Spinal cord (tissue), 9 donors: ENCODE measurements at regions not wholly inside any gene's neighbourhood (a gene's known extent, or its start where the extent isn't known, plus 50 kb on each side); places are given as distances from the start of the nearest gene placed in this dataset.

ENCODE experiments used
- DNase-seq, 6 donors: peaks; one replicate each; pipeline versions ENCODE4 v3.0.0 to v3.0.0-alpha.2; 2013 to 2015; ENCODE audit warnings: low spot score in 6 of 6, low read depth in 4 of 6
- H3K27ac ChIP-seq: one replicate; pipeline ENCODE4 v1.5.1; 2013; ENCODE audit warnings: low read depth, low read length, control low read depth
- H3K27me3 ChIP-seq: one replicate; pipeline ENCODE4 v1.6.1; 2013; ENCODE audit warnings: low read length; ENCODE audit not compliant: control insufficient read depth, insufficient read depth
- H3K36me3 ChIP-seq: one replicate; pipeline ENCODE4 v1.6.1; 2013; ENCODE audit warnings: low read length; ENCODE audit not compliant: control insufficient read depth, insufficient read depth
- H3K4me1 ChIP-seq: one replicate; pipeline ENCODE4 v1.6.1; 2013; ENCODE audit warnings: low read length; ENCODE audit not compliant: control insufficient read depth, insufficient read depth
- H3K4me3 ChIP-seq: one replicate; pipeline ENCODE4 v1.5.1; 2013; ENCODE audit warnings: low read depth, low read length, control low read depth
- H3K9me3 ChIP-seq: one replicate; pipeline ENCODE4 v1.6.1; 2013; ENCODE audit warnings: low read length; ENCODE audit not compliant: control insufficient read depth, insufficient read depth
- whole genome bisulfite sequencing: methylation state at CpG from one replicate; pipeline ENCODE4 v1.1.5; 2013; ENCODE audit warnings: missing lambda C conversion rate; ENCODE audit not compliant: insufficient coverage; 5-methylcytosine and 5-hydroxymethylcytosine counted together
- donor health status: healthy.

- DNase-seq, result peak in 1 of 6 donors; percentile 18
- Histone ChIP-seq H3K36me3 (no peaks in the 10 kb centered on the region), H3K9me3 (no peaks in the 10 kb centered on the region), H3K27me3 (no peaks in the 10 kb centered on the region), H3K27ac (no peak overlapping the region), H3K4me1 (no peaks in the 10 kb centered on the region), H3K4me3 (no peak overlapping the region)
- whole genome bisulfite sequencing, result 95% methylated on average over 4 of the region's 4 CpGs
These were observed 268.2 kb downstream of the SH3GL2 start for GRCh38 chr9:17846948-17847655.

- H3K36me3 ChIP-seq, result no peaks in the 10 kb centered on the region
- H3K4me3 ChIP-seq, result no peak overlapping the region
- no peak overlapping the region for H3K27ac ChIP-seq
- H3K9me3 ChIP-seq, result no peaks in the 10 kb centered on the region
- WGBS, result no CpG with 5 or more reads among the region's 3 CpGs
- no peak for DNase-seq
- no peaks in the 10 kb centered on the region for H3K4me1 ChIP-seq
- no peaks in the 10 kb centered on the region for H3K27me3 ChIP-seq
These were observed 269.0 kb downstream of the SH3GL2 start for GRCh38 chr9:17847908-17848307.

DNA sequence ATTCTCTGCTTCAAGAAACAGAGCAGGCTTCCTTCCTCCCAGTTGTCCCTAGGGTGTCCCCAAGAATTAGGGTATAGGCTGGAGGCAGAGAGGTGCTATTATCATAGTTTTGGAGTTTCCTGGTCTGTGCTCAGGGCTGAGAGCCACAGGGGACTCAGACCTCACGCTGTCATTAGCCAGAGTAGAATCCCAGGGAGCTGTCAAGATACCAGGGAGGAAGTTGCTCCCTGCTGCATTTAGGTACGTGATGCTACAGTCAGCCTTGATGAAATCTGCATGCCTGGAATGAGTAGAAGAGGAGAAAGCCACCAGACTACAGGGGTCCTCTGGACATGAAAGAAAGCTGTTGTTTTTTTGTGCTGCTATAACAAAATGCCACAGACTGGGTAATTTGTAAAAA is 273.2 kb downstream of the SH3GL2 start:
- no peaks in the 10 kb centered on the region for H3K27me3 ChIP-seq
- H3K27ac ChIP-seq, result no peak overlapping the region
- no peak overlapping the region for H3K4me3 ChIP-seq
- H3K4me1 ChIP-seq, result no peaks in the 10 kb centered on the region
- DNase-seq, result no peak
- WGBS, result 56% methylated on average over 2 of the region's 2 CpGs
- H3K36me3 ChIP-seq, result no peaks in the 10 kb centered on the region
- no peaks in the 10 kb centered on the region for H3K9me3 ChIP-seq

- WGBS, result no CpG with 5 or more reads among the region's 1 CpG
- Histone ChIP-seq H3K9me3 (no peaks in the 10 kb centered on the region), H3K27ac (no peak overlapping the region), H3K36me3 (no peaks in the 10 kb centered on the region), H3K4me1 (no peaks in the 10 kb centered on the region), H3K4me3 (no peak overlapping the region), H3K27me3 (no peaks in the 10 kb centered on the region)
- DNase-seq, result no peak
These were observed 275.6 kb downstream of the SH3GL2 start for GRCh38 chr9:17854487-17854886.

DNA sequence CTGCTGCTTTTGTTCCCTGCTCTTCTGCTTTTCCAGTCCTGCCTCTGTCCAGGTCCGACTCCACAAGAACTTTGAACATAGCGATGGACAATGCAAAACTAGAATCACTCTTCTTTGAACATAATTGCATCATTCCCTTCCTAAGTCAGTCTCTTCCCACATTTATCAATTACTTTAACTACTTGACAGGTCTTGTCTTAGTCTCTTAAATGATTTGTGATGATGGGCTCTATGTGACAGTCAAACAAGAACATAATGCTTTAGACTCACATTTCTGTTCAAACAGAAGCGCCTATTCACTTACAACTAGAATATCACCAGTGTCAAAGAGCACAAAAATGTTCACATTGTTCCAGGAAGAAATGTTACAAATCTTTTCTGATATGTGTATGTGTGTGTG is 278.1 kb downstream of the SH3GL2 start:
- no peaks in the 10 kb centered on the region for H3K36me3 ChIP-seq
- no peak for DNase-seq
- WGBS, result 100% methylated on average over 2 of the region's 3 CpGs
- H3K4me3 ChIP-seq, result no peak overlapping the region
- H3K9me3 ChIP-seq, result no peaks in the 10 kb centered on the region
- H3K27ac ChIP-seq, result no peak overlapping the region
- H3K4me1 ChIP-seq, result no peaks in the 10 kb centered on the region
- H3K27me3 ChIP-seq, result no peaks in the 10 kb centered on the region

DNA sequence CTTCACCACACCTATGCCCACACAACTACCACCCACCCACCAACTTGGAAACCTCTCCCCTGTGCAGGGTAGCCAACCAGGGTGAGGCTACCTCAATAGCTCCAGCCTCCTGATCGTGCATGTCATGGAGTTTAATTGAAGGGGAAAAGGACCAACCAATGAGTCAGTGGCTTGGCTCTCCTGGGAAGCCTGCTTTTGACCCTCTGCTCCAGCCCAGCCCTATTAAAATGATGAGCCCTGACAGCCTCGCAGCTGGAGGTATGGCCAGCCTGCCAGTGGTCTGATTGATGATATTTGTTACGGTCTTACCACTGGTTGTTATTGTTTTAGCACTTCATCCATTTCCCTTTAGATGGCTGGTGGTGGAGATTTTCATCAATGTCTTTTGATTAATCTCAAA is 280.4 kb downstream of the SH3GL2 start:
- Histone ChIP-seq H3K4me3 (no peak overlapping the region), H3K27me3 (no peaks in the 10 kb centered on the region), H3K9me3 (no peaks in the 10 kb centered on the region), H3K4me1 (no peaks in the 10 kb centered on the region), H3K36me3 (no peaks in the 10 kb centered on the region), H3K27ac (no peak overlapping the region)
- 67% methylated on average over 1 of the region's 3 CpGs for WGBS
- no peak for DNase-seq

GRCh38 chr9:17859987-17860386 is 281.1 kb downstream of the SH3GL2 start:
- Histone ChIP-seq H3K27me3 (no peaks in the 10 kb centered on the region), H3K36me3 (no peaks in the 10 kb centered on the region), H3K4me1 (no peaks in the 10 kb centered on the region), H3K27ac (no peak overlapping the region), H3K9me3 (no peaks in the 10 kb centered on the region), H3K4me3 (no peak overlapping the region)
- WGBS, result 75% methylated on average over 2 of the region's 4 CpGs
- no peak for DNase-seq

- Histone ChIP-seq H3K27me3 (no peaks in the 10 kb centered on the region), H3K36me3 (no peaks in the 10 kb centered on the region), H3K4me1 (no peaks in the 10 kb centered on the region), H3K27ac (no peak overlapping the region), H3K4me3 (no peak overlapping the region), H3K9me3 (no peaks in the 10 kb centered on the region)
- peak in 1 of 6 donors; percentile 29 for DNase-seq
- 79% methylated on average over 4 of the region's 4 CpGs for WGBS
These were observed 283.2 kb downstream of the SH3GL2 start for GRCh38 chr9:17862101-17862500.

GRCh38 chr9:17862629-17863028 is 283.8 kb downstream of the SH3GL2 start:
- H3K4me3 ChIP-seq, result no peak overlapping the region
- no peak overlapping the region for H3K27ac ChIP-seq
- H3K27me3 ChIP-seq, result no peaks in the 10 kb centered on the region
- DNase-seq, result no peak
- no peaks in the 10 kb centered on the region for H3K36me3 ChIP-seq
- no peaks in the 10 kb centered on the region for H3K9me3 ChIP-seq
- no peaks in the 10 kb centered on the region for H3K4me1 ChIP-seq
- whole genome bisulfite sequencing, result 100% methylated on average over 2 of the region's 4 CpGs

GRCh38 chr9:17863213-17863883 is 284.5 kb downstream of the SH3GL2 start:
- H3K27ac ChIP-seq, result no peak overlapping the region
- no peak for DNase-seq
- H3K27me3 ChIP-seq, result no peaks in the 10 kb centered on the region
- H3K36me3 ChIP-seq, result no peaks in the 10 kb centered on the region
- no CpG with 5 or more reads among the region's 4 CpGs for WGBS
- no peak overlapping the region for H3K4me3 ChIP-seq
- H3K4me1 ChIP-seq, result no peaks in the 10 kb centered on the region
- no peaks in the 10 kb centered on the region for H3K9me3 ChIP-seq
